NB4 (cell line): ENCODE measurements at regions not wholly inside any gene's neighbourhood (a gene's known extent, or its start where the extent isn't known, plus 50 kb on each side); places are given as distances from the start of the nearest gene placed in this dataset.

ENCODE experiments used
- DNase-seq: peaks from one replicate; pipeline ENCODE4 v3.0.0; 2010; ENCODE audit warnings: low read depth
- H3K4me3 ChIP-seq: one replicate; pipeline ENCODE4 v1.5.1; 2011; ENCODE audit warnings: mild to moderate bottlenecking, low read depth, low read length, moderate library complexity
- MAX ChIP-seq: IDR thresholded peaks from 2 replicates; pipeline ENCODE4 v1.6.1; 2011; ENCODE audit warnings: low read depth, low read length
- MYC ChIP-seq: IDR thresholded peaks from 2 replicates; pipeline ENCODE4 v1.6.1; 2011; ENCODE audit warnings: low read depth, low read length
- POLR2A ChIP-seq: IDR thresholded peaks from 2 replicates; pipeline ENCODE4 v1.6.1; 2011; ENCODE audit warnings: mild to moderate bottlenecking; ENCODE audit not compliant: insufficient read length; ENCODE audit errors: extremely low read depth
- TF ChIP-seq, protein P1 (sequence below): IDR thresholded peaks from one replicate; pipeline ENCODE4 v1.5.1; 2012; ENCODE audit warnings: low read depth, low read length

DNA sequence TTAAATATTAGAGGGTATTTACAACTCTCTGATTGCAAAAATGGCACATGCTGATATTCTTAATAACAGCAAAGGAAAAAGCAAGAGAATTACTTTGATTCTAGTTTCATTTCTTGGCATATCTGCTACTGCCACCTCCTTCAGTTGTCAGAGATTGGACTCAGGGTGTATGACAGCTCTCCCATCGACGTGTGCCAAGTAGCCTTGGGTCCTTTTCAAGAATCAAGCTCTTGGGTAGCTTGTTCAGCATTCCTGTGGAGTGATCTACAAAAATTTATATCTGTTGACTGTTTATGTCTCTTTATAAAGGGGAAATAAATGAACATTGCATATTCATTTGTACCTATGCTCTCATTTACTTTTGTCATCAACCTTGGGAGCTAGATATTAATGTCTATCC lies 315.6 kb downstream of the PRR16 start:
- no peak overlapping the region for H3K4me3 ChIP-seq
- TF ChIP-seq MYC (no peak), POLR2A (no peak), MAX (no peak)
- TF ChIP-seq, protein P1, sequence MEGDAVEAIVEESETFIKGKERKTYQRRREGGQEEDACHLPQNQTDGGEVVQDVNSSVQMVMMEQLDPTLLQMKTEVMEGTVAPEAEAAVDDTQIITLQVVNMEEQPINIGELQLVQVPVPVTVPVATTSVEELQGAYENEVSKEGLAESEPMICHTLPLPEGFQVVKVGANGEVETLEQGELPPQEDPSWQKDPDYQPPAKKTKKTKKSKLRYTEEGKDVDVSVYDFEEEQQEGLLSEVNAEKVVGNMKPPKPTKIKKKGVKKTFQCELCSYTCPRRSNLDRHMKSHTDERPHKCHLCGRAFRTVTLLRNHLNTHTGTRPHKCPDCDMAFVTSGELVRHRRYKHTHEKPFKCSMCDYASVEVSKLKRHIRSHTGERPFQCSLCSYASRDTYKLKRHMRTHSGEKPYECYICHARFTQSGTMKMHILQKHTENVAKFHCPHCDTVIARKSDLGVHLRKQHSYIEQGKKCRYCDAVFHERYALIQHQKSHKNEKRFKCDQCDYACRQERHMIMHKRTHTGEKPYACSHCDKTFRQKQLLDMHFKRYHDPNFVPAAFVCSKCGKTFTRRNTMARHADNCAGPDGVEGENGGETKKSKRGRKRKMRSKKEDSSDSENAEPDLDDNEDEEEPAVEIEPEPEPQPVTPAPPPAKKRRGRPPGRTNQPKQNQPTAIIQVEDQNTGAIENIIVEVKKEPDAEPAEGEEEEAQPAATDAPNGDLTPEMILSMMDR = no peak
- DNase-seq = no peak

DNA sequence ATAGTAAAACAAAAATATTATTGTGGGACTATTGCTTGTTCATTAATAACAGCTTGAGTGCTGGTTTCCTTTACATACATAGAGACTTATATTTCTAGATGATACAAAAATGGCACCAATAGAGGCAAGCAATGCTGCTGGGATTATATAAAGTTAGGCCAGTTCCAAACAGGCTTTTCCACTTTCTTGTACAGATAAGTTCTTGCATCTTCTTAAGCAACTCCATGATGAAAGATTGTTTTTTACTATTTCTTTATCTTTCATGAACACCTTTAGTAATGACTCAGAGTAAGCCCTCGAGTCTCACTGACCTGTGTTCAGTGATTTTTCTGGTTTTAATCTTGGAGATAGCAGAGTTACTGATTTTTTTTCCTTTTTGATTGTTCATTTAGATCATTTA lies 324.4 kb downstream of the PRR16 start:
- H3K4me3 ChIP-seq = no peak overlapping the region
- TF ChIP-seq POLR2A = no peak
- TF ChIP-seq MAX = no peak
- TF ChIP-seq, protein P1 = no peak
- no peak for TF ChIP-seq MYC
- DNase-seq = no peak

DNA sequence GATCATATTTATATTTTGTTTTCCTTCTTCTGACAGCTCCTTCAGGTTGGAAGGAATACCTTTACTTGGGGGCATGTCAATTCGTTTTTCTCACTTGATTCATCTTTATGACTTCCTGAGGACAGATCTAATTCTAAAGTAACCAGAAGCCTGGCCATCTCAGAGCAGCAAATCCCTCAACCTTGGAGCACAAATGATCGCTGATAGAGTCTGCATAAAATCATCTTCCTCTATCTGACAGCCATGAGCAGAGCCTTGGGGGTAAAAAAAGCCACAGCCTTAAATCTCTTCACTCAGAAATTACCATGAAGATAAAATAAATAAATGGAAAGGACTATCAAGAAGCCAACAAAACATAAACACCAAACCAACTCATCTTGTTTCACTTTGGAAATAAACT lies 325.8 kb downstream of the PRR16 start:
- TF ChIP-seq MAX (no peak), POLR2A (no peak), MYC (no peak)
- TF ChIP-seq, protein P1 = no peak
- H3K4me3 ChIP-seq = no peak overlapping the region
- no peak for DNase-seq

GRCh38 chr5:120790339-120790738 lies 326.2 kb downstream of the PRR16 start:
- no peak for DNase-seq
- TF ChIP-seq MYC (no peak), POLR2A (no peak), MAX (no peak)
- TF ChIP-seq, protein P1 = no peak
- no peak overlapping the region for H3K4me3 ChIP-seq

- TF ChIP-seq MAX (no peak), POLR2A (no peak), MYC (no peak)
- TF ChIP-seq, protein P1 = no peak
- no peak overlapping the region for H3K4me3 ChIP-seq
- DNase-seq = no peak
Observed at GRCh38 chr5:120792477-120792876, 328.4 kb downstream of the PRR16 start.

DNA sequence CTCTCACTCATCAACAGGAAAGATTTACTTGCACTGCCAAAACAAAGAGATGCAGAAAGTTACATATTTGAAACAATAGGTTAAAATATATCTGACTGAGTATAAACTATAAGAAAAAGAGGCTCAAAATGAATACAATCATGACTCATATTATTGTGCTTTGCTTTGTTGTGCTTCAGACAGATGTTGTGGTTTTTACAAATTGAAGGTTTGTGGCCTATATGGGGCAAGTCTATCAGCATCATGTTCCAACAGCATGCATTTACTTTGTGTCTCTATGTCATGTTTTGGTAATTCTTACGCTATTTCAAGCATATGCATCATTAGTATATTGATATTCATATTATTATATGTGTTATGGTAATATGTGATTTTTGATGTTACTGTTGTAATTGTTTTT lies 330.0 kb downstream of the PRR16 start:
- H3K4me3 ChIP-seq = no peak overlapping the region
- no peak for TF ChIP-seq MAX
- TF ChIP-seq POLR2A = no peak
- no peak for TF ChIP-seq MYC
- TF ChIP-seq, protein P1 = no peak
- DNase-seq = no peak
